SK-N-SH treated with all-trans-retinoic acid at 6 μM for 48 hours (cell line): ENCODE measurements at regions not wholly inside any gene's neighbourhood (a gene's known extent, or its start where the extent isn't known, plus 50 kb on each side); places are given as distances from the start of the nearest gene placed in this dataset.

Experiments used
- ATAC-seq: fragments of 200-7000 bp; cut with Tn5 transposase; 3 replicates; pipeline ENCODE4 v1.9.1; 2020; ENCODE audit warnings: mild to moderate bottlenecking, moderate library complexity
- ARNTL ChIP-seq: fragments of 450-650 bp; formaldehyde crosslinking; IDR thresholded peaks from 2 replicates; pipeline ENCODE4 v1.5.0; 2020; ENCODE audit warnings: low read depth, mild to moderate bottlenecking, moderate library complexity, borderline replicate concordance
- BACH2 ChIP-seq: fragments of 250-450 bp; sonication (Bioruptor Pico); IDR thresholded peaks from 2 replicates; pipeline ENCODE4 v1.9.0; 2021; ENCODE audit warnings: mild to moderate bottlenecking, borderline replicate concordance
- CSDC2 ChIP-seq: fragments of 250-450 bp; sonication (Bioruptor Pico); IDR thresholded peaks from 2 replicates; pipeline ENCODE4 v1.5.0; 2020; ENCODE audit warnings: mild to moderate bottlenecking, moderate library complexity
- ESRRG ChIP-seq: fragments of 250-450 bp; sonication (Bioruptor Pico); IDR thresholded peaks from 2 replicates; pipeline ENCODE4 v1.6.1; 2021; ENCODE audit warnings: mild to moderate bottlenecking
- GLIS3 ChIP-seq: fragments of 250-450 bp; sonication (Bioruptor Pico); IDR thresholded peaks from 2 replicates; pipeline ENCODE4 v1.5.0; 2020; ENCODE audit warnings: mild to moderate bottlenecking, moderate library complexity
- ISL1 ChIP-seq: fragments of 250-450 bp; sonication (Bioruptor Pico); IDR thresholded peaks from 2 replicates; pipeline ENCODE4 v2.1.2; 2022; ENCODE audit warnings: mild to moderate bottlenecking, moderate library complexity
- OSR1 ChIP-seq: fragments of 250-450 bp; sonication (Bioruptor Pico); IDR thresholded peaks from 2 replicates; pipeline ENCODE4 v1.8.0; 2022; ENCODE audit warnings: moderate library complexity, mild to moderate bottlenecking, inconsistent platforms
- PPARA ChIP-seq: fragments of 250-450 bp; sonication (Bioruptor Pico); IDR thresholded peaks from 2 replicates; pipeline ENCODE4 v1.5.0; 2020; ENCODE audit warnings: mild to moderate bottlenecking, borderline replicate concordance
- RARB ChIP-seq: fragments of 250-450 bp; sonication (Bioruptor Pico); IDR thresholded peaks from 2 replicates; pipeline ENCODE4 v1.8.0; 2021; ENCODE audit warnings: mild to moderate bottlenecking, moderate library complexity
- SNAI2 ChIP-seq: fragments of 250-450 bp; sonication (Bioruptor Pico); IDR thresholded peaks from 2 replicates; pipeline ENCODE4 v1.5.0; 2020; ENCODE audit warnings: mild to moderate bottlenecking, moderate library complexity
- TCF4 ChIP-seq: fragments of 250-450 bp; sonication (Bioruptor Pico); IDR thresholded peaks from 2 replicates; pipeline ENCODE4 v1.8.0; 2021; ENCODE audit warnings: mild to moderate bottlenecking, moderate library complexity, borderline replicate concordance
- TOX ChIP-seq: fragments of 250-450 bp; sonication (Bioruptor Pico); IDR thresholded peaks from 2 replicates; pipeline ENCODE4 v1.8.0; 2021; ENCODE audit warnings: mild to moderate bottlenecking, moderate library complexity, borderline replicate concordance
- ZC3H10 ChIP-seq: fragments of 250-450 bp; sonication (Bioruptor Pico); IDR thresholded peaks from 2 replicates; pipeline ENCODE4 v1.5.1; 2021; ENCODE audit warnings: mild to moderate bottlenecking, moderate library complexity
- ZFP3 ChIP-seq: fragments of 250-450 bp; sonication (Bioruptor Pico); IDR thresholded peaks from 2 replicates; pipeline ENCODE4 v1.5.0; 2020; ENCODE audit warnings: mild to moderate bottlenecking, moderate library complexity
- ZFP30 ChIP-seq: fragments of 450-650 bp; formaldehyde crosslinking; IDR thresholded peaks from 2 replicates; pipeline ENCODE4 v1.5.0; 2022; ENCODE audit warnings: mild to moderate bottlenecking, moderate library complexity
- ZNF565 ChIP-seq: fragments of 450-650 bp; formaldehyde crosslinking; conservative IDR thresholded peaks from 2 replicates; pipeline ENCODE4 v1.5.0; 2020; ENCODE audit warnings: low read depth, mild to moderate bottlenecking, moderate library complexity
- ZNF70 ChIP-seq: fragments of 450-650 bp; formaldehyde crosslinking; IDR thresholded peaks from 2 replicates; pipeline ENCODE4 v1.5.0; 2020; ENCODE audit warnings: mild to moderate bottlenecking, moderate library complexity
- ZNF8 ChIP-seq: fragments of 450-650 bp; formaldehyde crosslinking; IDR thresholded peaks from 2 replicates; pipeline ENCODE4 v1.5.0; 2020; ENCODE audit warnings: mild to moderate bottlenecking, moderate library complexity
- TF ChIP-seq, protein P1 (sequence below): fragments of 250-450 bp; sonication (Bioruptor Pico); IDR thresholded peaks from 2 replicates; pipeline ENCODE4 v1.5.0; 2020; ENCODE audit warnings: mild to moderate bottlenecking, moderate library complexity
- TF ChIP-seq, protein P2 (sequence below): fragments of 250-450 bp; sonication (Bioruptor Pico); IDR thresholded peaks from 2 replicates; pipeline ENCODE4 v1.8.0; 2020; ENCODE audit warnings: mild to moderate bottlenecking, moderate library complexity, borderline replicate concordance
- TF ChIP-seq, protein P3 (sequence below): fragments of 250-450 bp; sonication (Bioruptor Pico); IDR thresholded peaks from 2 replicates; pipeline ENCODE4 v1.5.1; 2020; ENCODE audit warnings: low read depth, mild to moderate bottlenecking, moderate library complexity
- TF ChIP-seq, protein P4 (sequence below): fragments of 250-450 bp; sonication (Bioruptor Pico); IDR thresholded peaks from 2 replicates; pipeline ENCODE4 v1.5.1; 2021; ENCODE audit warnings: mild to moderate bottlenecking, moderate library complexity

DNA sequence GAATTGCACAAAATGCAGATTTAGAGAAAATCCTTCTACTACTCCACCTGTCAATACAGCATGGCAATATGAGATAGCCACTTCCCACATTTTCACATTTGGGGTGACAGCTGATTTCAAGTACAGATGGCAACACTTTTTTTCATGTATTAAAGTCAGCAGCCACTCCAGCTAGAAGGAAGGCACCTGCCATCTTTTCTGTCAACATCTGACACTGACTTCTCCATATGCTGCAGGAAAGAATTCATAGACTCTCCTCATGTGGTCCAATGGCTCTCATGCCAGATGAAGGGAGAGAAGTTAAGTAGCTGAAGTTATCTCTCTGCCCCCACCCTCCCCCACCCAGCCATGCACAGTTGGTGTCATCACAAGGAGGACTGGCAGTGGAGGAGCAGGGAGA, 912.0 kb downstream of the SORCS1 start:
- TF ChIP-seq ISL1 (no peak), RARB (CRISPR knock-in tag) (no peak), ZFP3 (no peak), ESRRG (no peak), ZNF8 (CRISPR knock-in tag) (no peak), TCF4 (CRISPR knock-in tag) (no peak), ZNF70 (CRISPR knock-in tag) (no peak), OSR1 (CRISPR knock-in tag) (no peak), GLIS3 (CRISPR knock-in tag) (no peak), BACH2 (CRISPR knock-in tag) (no peak), PPARA (CRISPR knock-in tag) (no peak), SNAI2 (no peak)
- TF ChIP-seq, protein P1, sequence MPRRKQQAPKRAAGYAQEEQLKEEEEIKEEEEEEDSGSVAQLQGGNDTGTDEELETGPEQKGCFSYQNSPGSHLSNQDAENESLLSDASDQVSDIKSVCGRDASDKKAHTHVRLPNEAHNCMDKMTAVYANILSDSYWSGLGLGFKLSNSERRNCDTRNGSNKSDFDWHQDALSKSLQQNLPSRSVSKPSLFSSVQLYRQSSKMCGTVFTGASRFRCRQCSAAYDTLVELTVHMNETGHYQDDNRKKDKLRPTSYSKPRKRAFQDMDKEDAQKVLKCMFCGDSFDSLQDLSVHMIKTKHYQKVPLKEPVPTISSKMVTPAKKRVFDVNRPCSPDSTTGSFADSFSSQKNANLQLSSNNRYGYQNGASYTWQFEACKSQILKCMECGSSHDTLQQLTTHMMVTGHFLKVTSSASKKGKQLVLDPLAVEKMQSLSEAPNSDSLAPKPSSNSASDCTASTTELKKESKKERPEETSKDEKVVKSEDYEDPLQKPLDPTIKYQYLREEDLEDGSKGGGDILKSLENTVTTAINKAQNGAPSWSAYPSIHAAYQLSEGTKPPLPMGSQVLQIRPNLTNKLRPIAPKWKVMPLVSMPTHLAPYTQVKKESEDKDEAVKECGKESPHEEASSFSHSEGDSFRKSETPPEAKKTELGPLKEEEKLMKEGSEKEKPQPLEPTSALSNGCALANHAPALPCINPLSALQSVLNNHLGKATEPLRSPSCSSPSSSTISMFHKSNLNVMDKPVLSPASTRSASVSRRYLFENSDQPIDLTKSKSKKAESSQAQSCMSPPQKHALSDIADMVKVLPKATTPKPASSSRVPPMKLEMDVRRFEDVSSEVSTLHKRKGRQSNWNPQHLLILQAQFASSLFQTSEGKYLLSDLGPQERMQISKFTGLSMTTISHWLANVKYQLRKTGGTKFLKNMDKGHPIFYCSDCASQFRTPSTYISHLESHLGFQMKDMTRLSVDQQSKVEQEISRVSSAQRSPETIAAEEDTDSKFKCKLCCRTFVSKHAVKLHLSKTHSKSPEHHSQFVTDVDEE (CRISPR knock-in tag), result no peak
- TF ChIP-seq, protein P2, sequence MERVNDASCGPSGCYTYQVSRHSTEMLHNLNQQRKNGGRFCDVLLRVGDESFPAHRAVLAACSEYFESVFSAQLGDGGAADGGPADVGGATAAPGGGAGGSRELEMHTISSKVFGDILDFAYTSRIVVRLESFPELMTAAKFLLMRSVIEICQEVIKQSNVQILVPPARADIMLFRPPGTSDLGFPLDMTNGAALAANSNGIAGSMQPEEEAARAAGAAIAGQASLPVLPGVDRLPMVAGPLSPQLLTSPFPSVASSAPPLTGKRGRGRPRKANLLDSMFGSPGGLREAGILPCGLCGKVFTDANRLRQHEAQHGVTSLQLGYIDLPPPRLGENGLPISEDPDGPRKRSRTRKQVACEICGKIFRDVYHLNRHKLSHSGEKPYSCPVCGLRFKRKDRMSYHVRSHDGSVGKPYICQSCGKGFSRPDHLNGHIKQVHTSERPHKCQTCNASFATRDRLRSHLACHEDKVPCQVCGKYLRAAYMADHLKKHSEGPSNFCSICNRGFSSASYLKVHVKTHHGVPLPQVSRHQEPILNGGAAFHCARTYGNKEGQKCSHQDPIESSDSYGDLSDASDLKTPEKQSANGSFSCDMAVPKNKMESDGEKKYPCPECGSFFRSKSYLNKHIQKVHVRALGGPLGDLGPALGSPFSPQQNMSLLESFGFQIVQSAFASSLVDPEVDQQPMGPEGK, result no peak
- TF ChIP-seq, protein P3, sequence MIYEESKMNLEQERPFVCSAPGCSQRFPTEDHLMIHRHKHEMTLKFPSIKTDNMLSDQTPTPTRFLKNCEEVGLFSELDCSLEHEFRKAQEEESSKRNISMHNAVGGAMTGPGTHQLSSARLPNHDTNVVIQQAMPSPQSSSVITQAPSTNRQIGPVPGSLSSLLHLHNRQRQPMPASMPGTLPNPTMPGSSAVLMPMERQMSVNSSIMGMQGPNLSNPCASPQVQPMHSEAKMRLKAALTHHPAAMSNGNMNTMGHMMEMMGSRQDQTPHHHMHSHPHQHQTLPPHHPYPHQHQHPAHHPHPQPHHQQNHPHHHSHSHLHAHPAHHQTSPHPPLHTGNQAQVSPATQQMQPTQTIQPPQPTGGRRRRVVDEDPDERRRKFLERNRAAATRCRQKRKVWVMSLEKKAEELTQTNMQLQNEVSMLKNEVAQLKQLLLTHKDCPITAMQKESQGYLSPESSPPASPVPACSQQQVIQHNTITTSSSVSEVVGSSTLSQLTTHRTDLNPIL (CRISPR knock-in tag), result no peak
- TF ChIP-seq, protein P4, sequence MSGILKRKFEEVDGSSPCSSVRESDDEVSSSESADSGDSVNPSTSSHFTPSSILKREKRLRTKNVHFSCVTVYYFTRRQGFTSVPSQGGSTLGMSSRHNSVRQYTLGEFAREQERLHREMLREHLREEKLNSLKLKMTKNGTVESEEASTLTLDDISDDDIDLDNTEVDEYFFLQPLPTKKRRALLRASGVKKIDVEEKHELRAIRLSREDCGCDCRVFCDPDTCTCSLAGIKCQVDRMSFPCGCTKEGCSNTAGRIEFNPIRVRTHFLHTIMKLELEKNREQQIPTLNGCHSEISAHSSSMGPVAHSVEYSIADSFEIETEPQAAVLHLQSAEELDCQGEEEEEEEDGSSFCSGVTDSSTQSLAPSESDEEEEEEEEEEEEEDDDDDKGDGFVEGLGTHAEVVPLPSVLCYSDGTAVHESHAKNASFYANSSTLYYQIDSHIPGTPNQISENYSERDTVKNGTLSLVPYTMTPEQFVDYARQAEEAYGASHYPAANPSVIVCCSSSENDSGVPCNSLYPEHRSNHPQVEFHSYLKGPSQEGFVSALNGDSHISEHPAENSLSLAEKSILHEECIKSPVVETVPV (CRISPR knock-in tag), result no peak
- no peak for ATAC-seq

DNA sequence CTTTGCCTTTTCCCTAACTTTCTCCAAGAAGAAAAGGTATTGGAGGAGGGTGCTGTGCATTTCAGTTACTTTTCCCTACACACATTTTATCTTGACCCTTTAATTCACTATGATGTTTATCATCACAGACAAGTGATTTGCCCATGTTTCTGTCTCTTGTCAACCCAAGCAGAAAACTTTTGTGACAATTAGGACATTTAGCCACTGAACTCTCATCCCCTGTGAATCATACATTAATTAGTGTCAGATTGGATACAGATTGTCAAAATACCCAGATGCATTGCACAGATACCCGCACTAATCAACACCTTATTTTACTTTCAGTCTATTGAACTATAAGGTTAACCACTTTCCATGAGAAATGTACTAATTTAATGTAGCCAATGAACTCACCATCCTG, 912.9 kb downstream of the SORCS1 start:
- no peak for ATAC-seq
- TF ChIP-seq ZC3H10 (CRISPR knock-in tag), result no peak
- TF ChIP-seq ISL1, result no peak
- no peak for TF ChIP-seq ZNF70 (CRISPR knock-in tag)
- TF ChIP-seq, protein P3 (CRISPR knock-in tag), result no peak
- TF ChIP-seq GLIS3 (CRISPR knock-in tag), result no peak
- no peak for TF ChIP-seq PPARA (CRISPR knock-in tag)
- TF ChIP-seq, protein P1 (CRISPR knock-in tag), result no peak
- TF ChIP-seq CSDC2 (CRISPR knock-in tag), result no peak
- TF ChIP-seq ZFP30, result no peak
- no peak for TF ChIP-seq SNAI2
- TF ChIP-seq TOX (CRISPR knock-in tag), result no peak
- no peak for TF ChIP-seq ZFP3
- TF ChIP-seq, protein P4 (CRISPR knock-in tag), result no peak
- no peak for TF ChIP-seq TCF4 (CRISPR knock-in tag)
- no peak for TF ChIP-seq ESRRG
- no peak for TF ChIP-seq BACH2 (CRISPR knock-in tag)
- TF ChIP-seq ZNF565 (CRISPR knock-in tag), result no peak
- no peak for TF ChIP-seq ARNTL (CRISPR knock-in tag)
- TF ChIP-seq RARB (CRISPR knock-in tag), result no peak
- TF ChIP-seq, all 23 proteins: peak for 0
